ENCODE measurements at regions not wholly inside any gene's neighbourhood (a gene's known extent, or its start where the extent isn't known, plus 50 kb on each side); places are given as distances from the start of the nearest gene placed in this dataset.
"Not testable (repeated sequence)": the region's sequence is repeated elsewhere in the genome, so short reads cannot be mapped to it uniquely, and the experiment has no call there.

GRCh38 chr16:59047114-59047513 is 313.0 kb upstream of the GOT2 start:
- CTCF ChIA-PET = no interaction called here
- ATAC-seq = no peak
- Mint-ChIP-seq H3K9me3 (ENCODE audit: insufficient read depth) (no peaks in the 10 kb centered on the region), H3K36me3 (ENCODE audit: low read depth) (no peaks in the 10 kb centered on the region), H3K4me1 (ENCODE audit: low read depth) (no peaks in the 10 kb centered on the region), H3K4me3 (no peak overlapping the region), H3K27ac (no peak overlapping the region), H3K27me3 (ENCODE audit: low read depth) (no peaks in the 10 kb centered on the region)
- DNase-seq = no peak
- POLR2A ChIA-PET = no interaction called here

DNA sequence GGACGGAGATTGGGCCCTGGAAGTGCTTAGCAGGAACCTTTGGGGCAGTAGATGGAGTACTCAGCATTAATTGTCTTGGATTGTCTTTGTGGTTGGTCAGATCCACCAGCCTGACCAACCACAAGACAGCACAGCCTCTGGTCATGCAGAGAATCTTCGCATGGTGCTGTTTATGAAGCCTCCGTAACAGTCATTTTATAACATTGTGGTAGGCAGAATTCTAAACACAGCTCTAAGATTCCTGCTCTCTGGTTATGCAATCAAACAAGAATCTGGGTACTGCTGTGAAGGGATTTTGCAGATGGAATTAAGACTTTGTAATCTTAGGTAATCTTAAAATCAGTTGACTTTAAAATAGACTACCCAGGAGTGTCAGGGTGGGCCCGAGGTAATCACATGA is 312.2 kb upstream of the GOT2 start:
- CTCF ChIA-PET = no interaction called here
- Mint-ChIP-seq H3K4me3 (no peak overlapping the region), H3K9me3 (ENCODE audit: insufficient read depth) (no peaks in the 10 kb centered on the region), H3K27me3 (ENCODE audit: low read depth) (no peaks in the 10 kb centered on the region), H3K36me3 (ENCODE audit: low read depth) (no peaks in the 10 kb centered on the region), H3K27ac (no peak overlapping the region), H3K4me1 (ENCODE audit: low read depth) (no peaks in the 10 kb centered on the region)
- DNase-seq = no peak
- POLR2A ChIA-PET = no interaction called here
- ATAC-seq = no peak

GRCh38 chr16:59045501-59045900 is 311.4 kb upstream of the GOT2 start:
- ChIA-PET CTCF (no interaction called here), POLR2A (no interaction called here)
- Mint-ChIP-seq H3K27me3 (ENCODE audit: low read depth) (no peaks in the 10 kb centered on the region), H3K36me3 (ENCODE audit: low read depth) (no peaks in the 10 kb centered on the region), H3K27ac (no peak overlapping the region), H3K4me3 (no peak overlapping the region), H3K9me3 (ENCODE audit: insufficient read depth) (no peaks in the 10 kb centered on the region), H3K4me1 (ENCODE audit: low read depth) (no peaks in the 10 kb centered on the region)
- ATAC-seq (no peak), DNase-seq (no peak)

GRCh38 chr16:59044616-59045015 is 310.5 kb upstream of the GOT2 start:
- H3K27me3 Mint-ChIP-seq (ENCODE audit: low read depth) = no peaks in the 10 kb centered on the region
- H3K9me3 Mint-ChIP-seq (ENCODE audit: insufficient read depth) = no peaks in the 10 kb centered on the region
- DNase-seq (no peak), ATAC-seq (no peak)
- CTCF ChIA-PET = no interaction called here
- no peaks in the 10 kb centered on the region for H3K36me3 Mint-ChIP-seq (ENCODE audit: low read depth)
- no peak overlapping the region for H3K27ac Mint-ChIP-seq
- no peaks in the 10 kb centered on the region for H3K4me1 Mint-ChIP-seq (ENCODE audit: low read depth)
- H3K4me3 Mint-ChIP-seq = no peak overlapping the region
- POLR2A ChIA-PET = no interaction called here

DNA sequence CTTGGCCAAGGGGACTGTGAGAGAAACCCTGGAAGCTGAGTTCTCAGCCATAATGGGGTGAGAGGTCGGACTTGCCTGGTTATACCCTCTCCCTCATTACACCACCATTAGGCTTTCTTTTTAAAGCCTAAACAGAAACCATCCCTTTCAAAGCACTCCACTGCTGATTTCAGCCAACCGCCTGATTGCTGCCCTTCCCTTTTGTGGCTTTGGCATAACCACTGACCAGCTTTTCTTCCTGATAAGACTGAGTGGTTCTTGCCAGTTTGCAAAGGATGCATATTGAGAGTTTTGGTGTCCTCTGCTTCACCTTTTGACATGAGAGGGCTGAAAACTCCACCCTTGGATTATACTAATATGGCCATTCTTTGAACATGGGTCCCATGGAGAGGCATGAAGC is 308.2 kb upstream of the GOT2 start:
- no peak for DNase-seq
- CTCF ChIA-PET = no interaction called here
- Mint-ChIP-seq H3K4me3 (no peak overlapping the region), H3K4me1 (ENCODE audit: low read depth) (no peaks in the 10 kb centered on the region), H3K27ac (no peak overlapping the region), H3K27me3 (ENCODE audit: low read depth) (no peaks in the 10 kb centered on the region), H3K36me3 (ENCODE audit: low read depth) (no peaks in the 10 kb centered on the region), H3K9me3 (ENCODE audit: insufficient read depth) (no peaks in the 10 kb centered on the region)
- no peak for ATAC-seq
- POLR2A ChIA-PET = no interaction called here

DNA sequence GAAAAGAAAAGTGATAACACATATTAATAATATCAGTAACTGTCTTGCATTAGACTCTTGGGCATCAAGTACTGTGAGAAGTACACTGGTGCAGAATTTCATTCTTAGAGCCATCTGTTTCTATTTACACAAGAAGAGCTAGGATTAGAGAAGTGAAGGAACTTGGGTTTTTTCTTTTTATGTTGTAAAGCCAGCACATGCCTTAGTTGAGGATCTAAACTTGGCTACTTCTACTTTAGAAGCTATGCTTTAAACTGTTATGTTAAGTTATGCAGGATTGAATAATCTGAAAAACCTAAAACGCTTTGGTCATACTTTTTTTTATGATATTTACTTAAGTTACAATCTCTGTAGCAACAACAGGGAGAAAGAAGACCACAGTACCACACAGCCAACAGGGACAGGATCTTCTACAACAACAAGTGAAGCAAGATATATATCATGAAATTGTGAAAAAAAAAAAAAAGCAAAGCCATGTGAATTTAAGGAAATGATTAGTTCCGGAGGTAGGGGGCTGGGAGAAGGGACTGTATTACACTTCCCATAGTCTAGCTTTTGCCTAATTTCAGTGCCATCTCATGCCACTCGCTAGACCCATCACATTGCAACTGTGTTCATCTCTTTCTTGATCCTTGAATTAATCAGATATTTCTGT is 305.1 kb upstream of the GOT2 start:
- peaks cover 6% of the 10 kb centered on the region for H3K9me3 Mint-ChIP-seq (ENCODE audit: insufficient read depth)
- ChIA-PET CTCF (no interaction called here), POLR2A (no interaction called here)
- H3K4me3 Mint-ChIP-seq = no peak overlapping the region
- no peak overlapping the region for H3K27ac Mint-ChIP-seq
- H3K4me1 Mint-ChIP-seq (ENCODE audit: low read depth) = no peaks in the 10 kb centered on the region
- ATAC-seq (no peak), DNase-seq (no peak)
- H3K36me3 Mint-ChIP-seq (ENCODE audit: low read depth) = no peaks in the 10 kb centered on the region
- no peaks in the 10 kb centered on the region for H3K27me3 Mint-ChIP-seq (ENCODE audit: low read depth)

DNA sequence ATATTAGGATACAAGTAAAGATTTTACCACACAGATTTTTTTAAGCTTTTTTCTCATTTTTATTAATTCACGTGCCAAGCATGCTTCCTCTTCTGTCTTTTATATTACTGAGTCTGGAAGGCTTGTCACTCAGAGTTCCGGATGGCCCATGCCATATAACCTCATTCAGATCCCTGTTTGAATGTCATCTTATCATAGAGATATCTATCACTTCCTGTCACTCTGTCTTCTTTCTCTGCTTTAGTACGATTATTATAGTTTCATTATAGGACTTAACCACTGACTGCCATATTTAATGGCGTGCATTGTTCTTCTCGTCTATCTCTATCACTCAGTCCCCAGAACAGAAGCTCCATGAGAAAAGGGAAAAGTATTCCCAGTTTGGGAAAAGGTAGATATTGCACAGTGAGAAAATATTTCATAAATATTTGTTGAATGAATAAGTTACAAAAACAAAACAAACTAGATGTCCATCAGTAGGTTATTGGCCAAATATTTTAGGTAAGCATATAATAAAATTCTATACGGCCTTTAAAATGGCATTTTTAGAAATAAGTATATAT is 296.9 kb upstream of the GOT2 start:
- Mint-ChIP-seq H3K27me3 (ENCODE audit: low read depth) (no peaks in the 10 kb centered on the region), H3K36me3 (ENCODE audit: low read depth) (no peaks in the 10 kb centered on the region), H3K4me3 (no peak overlapping the region), H3K27ac (no peak overlapping the region), H3K4me1 (ENCODE audit: low read depth) (no peaks in the 10 kb centered on the region), H3K9me3 (ENCODE audit: insufficient read depth) (peaks cover 6% of the 10 kb centered on the region)
- ChIA-PET CTCF (no interaction called here), POLR2A (no interaction called here)
- ATAC-seq (no peak), DNase-seq (no peak)

DNA sequence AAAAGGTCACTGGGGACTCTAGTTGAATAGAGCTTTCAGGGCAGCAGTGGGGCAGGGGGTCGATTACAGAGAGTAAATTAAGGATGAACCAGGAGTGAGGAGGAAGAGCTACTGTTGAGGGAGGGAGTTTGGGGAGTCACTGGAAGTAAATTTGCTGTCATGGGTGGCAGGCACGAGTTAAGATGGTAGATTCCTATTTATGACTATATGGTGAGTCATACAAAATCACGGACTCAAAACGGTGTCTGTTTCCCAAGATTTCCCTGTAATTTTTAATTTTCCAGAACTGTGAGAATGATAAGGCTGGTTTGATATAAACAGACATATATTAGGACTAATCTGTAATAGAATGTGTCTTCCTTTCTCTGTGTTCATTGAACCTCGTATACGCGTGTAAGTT is 287.6 kb upstream of the GOT2 start:
- no peaks in the 10 kb centered on the region for H3K4me1 Mint-ChIP-seq (ENCODE audit: low read depth)
- H3K4me3 Mint-ChIP-seq = no peak overlapping the region
- DNase-seq (no peak), ATAC-seq (no peak)
- H3K27me3 Mint-ChIP-seq (ENCODE audit: low read depth) = no peaks in the 10 kb centered on the region
- ChIA-PET POLR2A (no interaction called here), CTCF (no interaction called here)
- no peaks in the 10 kb centered on the region for H3K36me3 Mint-ChIP-seq (ENCODE audit: low read depth)
- H3K27ac Mint-ChIP-seq = no peak overlapping the region
- H3K9me3 Mint-ChIP-seq (ENCODE audit: insufficient read depth) = no peaks in the 10 kb centered on the region

- Mint-ChIP-seq H3K9me3 (ENCODE audit: insufficient read depth) (no peaks in the 10 kb centered on the region), H3K27ac (no peak overlapping the region), H3K4me1 (ENCODE audit: low read depth) (no peaks in the 10 kb centered on the region), H3K4me3 (no peak overlapping the region), H3K36me3 (ENCODE audit: low read depth) (no peaks in the 10 kb centered on the region), H3K27me3 (ENCODE audit: low read depth) (no peaks in the 10 kb centered on the region)
- DNase-seq (no peak), ATAC-seq (no peak)
- POLR2A ChIA-PET = no interaction called here
- CTCF ChIA-PET = no interaction called here
Measured at GRCh38 chr16:59013930-59014329, 279.8 kb upstream of the GOT2 start.

DNA sequence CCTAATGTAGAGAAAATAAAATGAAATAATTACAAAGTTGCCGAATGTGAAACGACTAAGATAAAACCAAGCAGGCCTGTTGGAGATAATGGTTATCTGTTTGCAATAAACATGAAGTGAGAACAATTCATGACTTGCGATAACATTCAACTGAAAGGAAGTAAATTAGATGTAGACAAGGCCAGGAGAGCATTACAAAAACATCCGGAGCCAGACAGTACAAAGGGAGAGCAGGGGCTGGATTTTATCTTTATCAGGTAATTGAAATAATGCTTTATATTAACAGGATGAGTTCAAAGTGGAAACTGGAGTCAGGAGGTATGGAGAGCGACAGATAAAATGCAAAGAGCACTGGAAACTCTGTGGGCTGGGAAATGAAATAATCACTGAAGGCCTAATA is 265.6 kb upstream of the GOT2 start:
- Mint-ChIP-seq H3K9me3 (ENCODE audit: insufficient read depth) (no peaks in the 10 kb centered on the region), H3K4me1 (ENCODE audit: low read depth) (no peaks in the 10 kb centered on the region), H3K27ac (no peak overlapping the region), H3K36me3 (ENCODE audit: low read depth) (no peaks in the 10 kb centered on the region), H3K4me3 (no peak overlapping the region), H3K27me3 (ENCODE audit: low read depth) (no peaks in the 10 kb centered on the region)
- CTCF ChIA-PET = no interaction called here
- DNase-seq (no peak), ATAC-seq (no peak)
- POLR2A ChIA-PET = no interaction called here

DNA sequence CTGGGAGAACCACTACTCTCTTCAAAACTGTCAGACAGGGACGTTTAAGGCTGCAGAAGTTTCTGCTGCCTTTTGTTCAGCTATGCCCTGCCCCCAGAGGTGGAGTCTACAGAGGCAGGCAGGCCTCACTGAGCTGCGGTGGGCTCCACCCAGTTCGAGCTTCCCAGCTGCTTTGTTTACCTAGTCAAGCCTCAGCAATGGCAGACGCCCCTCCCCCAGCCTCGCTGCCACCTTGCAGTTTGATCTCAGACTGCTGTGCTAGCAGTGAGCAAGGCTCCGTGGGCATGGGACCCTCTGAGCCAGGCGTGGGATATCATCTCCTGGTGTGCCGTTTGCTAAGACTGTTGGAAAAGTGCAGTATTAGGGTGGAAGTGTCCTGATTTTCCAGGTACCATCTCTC is 258.6 kb upstream of the GOT2 start:
- H3K9me3 Mint-ChIP-seq (ENCODE audit: insufficient read depth); H3K4me1 Mint-ChIP-seq (ENCODE audit: low read depth); ATAC-seq; H3K27me3 Mint-ChIP-seq (ENCODE audit: low read depth); DNase-seq; H3K4me3 Mint-ChIP-seq; POLR2A ChIA-PET; CTCF ChIA-PET; H3K27ac Mint-ChIP-seq; H3K36me3 Mint-ChIP-seq (ENCODE audit: low read depth): not testable (repeated sequence)

DNA sequence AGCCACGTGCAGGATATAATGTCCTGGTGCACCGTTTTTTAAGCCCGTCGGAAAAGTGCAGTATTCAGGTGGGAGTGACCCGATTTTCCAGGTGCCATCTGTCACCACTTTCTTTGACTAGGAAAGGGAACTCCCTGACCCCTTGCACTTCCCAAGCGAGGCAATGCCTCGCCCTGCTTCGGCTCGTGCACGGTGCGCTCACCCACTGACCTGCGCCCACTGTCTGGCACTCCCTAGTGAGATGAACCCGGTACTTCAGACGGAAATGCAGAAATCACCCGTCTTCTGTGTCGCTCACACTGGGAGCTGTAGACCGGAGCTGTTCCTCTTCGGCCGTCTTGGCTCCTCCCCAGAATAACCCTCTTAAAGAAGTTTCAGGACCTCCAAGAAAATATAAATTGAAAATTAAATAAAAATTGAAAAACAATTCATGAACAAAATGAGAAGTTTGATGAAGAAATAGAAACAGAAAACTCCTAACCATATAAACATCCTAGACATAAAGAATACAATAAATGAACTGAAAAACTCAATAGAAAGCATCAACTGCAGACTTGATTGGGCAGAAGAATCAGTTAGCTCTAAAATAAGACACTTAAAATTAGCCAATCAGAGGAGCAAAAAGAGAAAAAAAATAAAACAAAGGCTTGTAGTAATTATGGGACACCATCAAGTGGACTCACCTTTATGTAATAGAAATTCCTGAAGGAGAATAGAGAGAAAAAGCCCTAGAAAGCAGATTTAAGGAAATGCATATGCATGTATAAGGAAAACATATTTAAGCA is 249.3 kb upstream of the GOT2 start:
- CTCF ChIA-PET; H3K27ac Mint-ChIP-seq; H3K4me1 Mint-ChIP-seq (ENCODE audit: low read depth); DNase-seq; POLR2A ChIA-PET; H3K4me3 Mint-ChIP-seq; H3K36me3 Mint-ChIP-seq (ENCODE audit: low read depth); ATAC-seq; H3K27me3 Mint-ChIP-seq (ENCODE audit: low read depth); H3K9me3 Mint-ChIP-seq (ENCODE audit: insufficient read depth): not testable (repeated sequence)

DNA sequence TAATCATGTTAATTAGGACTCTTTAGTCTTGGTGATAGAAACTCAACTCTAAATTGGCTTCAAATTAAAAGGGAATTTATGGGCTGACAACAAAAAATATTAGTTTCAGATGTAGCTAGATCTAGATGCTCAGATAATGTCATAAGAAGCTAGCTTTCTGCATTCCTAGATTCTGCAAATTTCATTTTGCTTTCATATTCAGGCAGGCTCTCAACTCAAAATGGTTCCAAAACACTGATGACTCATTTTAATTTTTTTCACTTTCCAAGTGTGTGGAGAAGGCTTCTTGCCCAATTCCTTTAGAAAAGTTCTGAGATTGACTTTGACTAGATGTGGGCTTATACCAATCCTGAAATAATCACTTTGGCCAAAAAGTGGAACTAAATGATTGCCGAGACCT is 236.7 kb upstream of the GOT2 start:
- ChIA-PET CTCF (no interaction called here), POLR2A (no interaction called here)
- H3K4me1 Mint-ChIP-seq (ENCODE audit: low read depth) = no peaks in the 10 kb centered on the region
- ATAC-seq (no peak), DNase-seq (no peak)
- H3K36me3 Mint-ChIP-seq (ENCODE audit: low read depth) = no peaks in the 10 kb centered on the region
- no peak overlapping the region for H3K4me3 Mint-ChIP-seq
- no peaks in the 10 kb centered on the region for H3K9me3 Mint-ChIP-seq (ENCODE audit: insufficient read depth)
- H3K27me3 Mint-ChIP-seq (ENCODE audit: low read depth) = no peaks in the 10 kb centered on the region
- H3K27ac Mint-ChIP-seq = no peak overlapping the region
